GM20000 (cell line): ENCODE measurements at regions not wholly inside any gene's neighbourhood (a gene's known extent, or its start where the extent isn't known, plus 50 kb on each side); places are given as distances from the start of the nearest gene placed in this dataset.
A peak's percentile ranks its signal among the peaks of the same experiment; 100 is the strongest.

Source experiments
- DNase-seq: peaks from one replicate; pipeline ENCODE4 v3.0.0; 2012; ENCODE audit warnings: low spot score
- CTCF ChIP-seq: IDR thresholded peaks from 2 replicates; pipeline ENCODE4 v1.5.1; 2012; ENCODE audit warnings: mild to moderate bottlenecking, control low read depth; ENCODE audit errors: extremely low read depth, missing control alignments

GRCh38 chr13:50384724-50385123, 369.5 kb downstream of the KCNRG start:
- no peak for DNase-seq
- no peak for TF ChIP-seq CTCF

DNA sequence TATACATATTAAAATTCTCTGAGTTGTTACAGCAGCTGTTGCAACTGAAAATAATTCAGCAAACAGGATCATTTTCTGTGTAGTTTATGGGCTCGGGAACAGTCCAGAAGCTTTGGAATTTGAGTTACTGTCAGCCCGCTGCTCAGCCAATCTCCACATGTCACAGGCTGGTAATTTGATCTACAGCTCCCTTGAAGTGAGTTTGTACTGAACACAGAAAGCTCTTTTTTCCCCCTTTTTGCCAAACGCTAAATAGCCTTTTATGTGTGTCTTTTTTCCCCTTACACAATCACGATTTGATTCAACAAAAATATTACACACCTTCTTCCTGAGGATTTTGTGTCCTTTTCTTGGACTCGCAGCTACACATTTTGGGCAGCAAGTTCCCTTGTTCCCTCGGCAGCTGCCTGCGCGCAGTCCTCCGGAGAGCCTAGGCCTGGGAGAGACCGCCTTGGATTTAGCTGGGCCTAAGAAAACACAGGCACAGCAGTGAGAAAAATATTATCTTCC, 371.4 kb downstream of the KCNRG start:
- DNase-seq: no peak
- TF ChIP-seq CTCF: no peak

DNA sequence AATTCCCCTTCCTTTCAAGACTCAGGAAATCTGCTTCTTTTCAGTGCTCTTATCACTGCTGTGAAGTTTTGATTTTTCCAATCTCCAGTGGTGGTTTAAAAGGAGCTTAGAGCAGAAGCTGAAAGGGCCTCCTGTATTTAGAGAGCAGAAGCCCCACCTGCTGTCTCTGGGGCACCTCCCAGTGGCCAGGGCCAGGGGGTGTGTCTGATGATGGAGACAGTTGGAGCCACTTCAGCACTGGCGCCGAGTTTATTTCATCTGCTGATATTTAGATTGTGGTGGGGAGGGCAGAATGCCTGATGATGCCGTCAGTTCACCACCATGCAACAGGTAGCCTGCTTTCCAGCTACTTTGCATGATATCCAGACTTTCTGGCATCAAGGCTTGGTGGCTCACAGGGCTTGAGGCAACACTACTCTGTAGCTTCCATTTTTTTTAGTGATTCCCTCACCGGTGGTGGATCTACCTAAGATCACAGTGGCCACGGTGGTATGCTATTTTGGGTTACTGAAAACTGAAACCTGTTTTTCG, 371.9 kb downstream of the KCNRG start:
- peak; percentile 38 for DNase-seq
- TF ChIP-seq CTCF: no peak

GRCh38 chr13:50388481-50388880, 373.2 kb downstream of the KCNRG start:
- no peak for TF ChIP-seq CTCF

DNA sequence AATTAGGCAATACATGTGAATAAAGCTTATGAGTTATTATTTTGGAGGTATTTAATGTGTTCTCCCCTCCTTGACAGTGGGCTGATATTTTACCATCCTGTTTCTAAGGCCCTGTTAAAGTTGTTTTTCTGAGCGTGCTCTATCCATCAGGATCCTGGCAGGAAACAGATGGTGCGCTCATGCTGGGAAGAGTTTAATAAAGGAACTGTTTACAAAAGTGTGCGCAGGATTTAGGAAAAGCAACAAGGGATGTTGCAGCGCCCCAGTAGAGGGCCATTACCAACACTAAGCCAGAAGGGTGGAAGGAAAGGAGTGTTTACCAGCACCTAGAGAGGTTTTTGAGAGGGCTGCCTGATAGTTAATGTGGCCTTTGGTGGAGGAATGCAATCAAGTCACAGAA, 374.5 kb downstream of the KCNRG start:
- no peak for DNase-seq
- TF ChIP-seq CTCF: no peak

More at GRCh38 chr13:50388481-50388880, 373.2 kb downstream of the KCNRG start:
- DNase-seq: no peak

DNA sequence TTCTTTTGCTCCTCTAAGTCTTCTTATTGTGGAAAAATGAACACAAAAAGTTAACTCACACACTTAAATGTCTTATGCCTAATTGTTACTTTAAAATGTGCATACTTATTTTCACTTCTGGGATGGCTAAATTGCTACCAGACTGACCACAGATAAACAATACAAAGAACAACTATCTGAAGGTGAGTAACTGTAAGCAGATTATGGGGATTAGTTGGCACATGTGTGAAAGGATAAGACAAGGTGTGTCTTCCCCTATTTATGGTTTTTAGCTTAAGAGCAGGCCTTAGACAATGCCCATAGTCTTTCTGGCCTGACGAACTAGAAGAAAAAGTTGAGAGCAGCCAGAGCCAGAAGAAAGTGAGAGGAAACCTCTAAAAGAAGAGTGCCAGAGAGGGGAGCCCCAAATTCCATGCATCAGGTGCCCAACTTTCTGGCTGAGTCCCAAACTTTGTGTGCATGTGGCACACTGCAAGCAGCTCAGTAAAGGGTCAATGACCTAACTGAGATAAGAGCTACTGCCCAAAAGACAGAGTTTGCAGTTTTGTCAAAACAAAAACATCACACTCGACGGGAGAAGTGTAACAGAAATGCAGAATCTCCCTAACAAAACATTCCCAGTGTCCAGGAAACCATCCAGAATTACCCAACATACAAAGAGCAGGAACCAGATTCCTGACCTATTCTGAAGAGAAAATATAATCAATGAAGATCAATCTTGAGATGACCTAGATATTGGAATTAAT, 375.4 kb downstream of the KCNRG start:
- TF ChIP-seq CTCF: no peak
- no peak for DNase-seq

GRCh38 chr13:50392977-50393376, 377.7 kb downstream of the KCNRG start:
- no peak for TF ChIP-seq CTCF
- no peak for DNase-seq
